HG02938 (cell line): ENCODE measurements at regions not wholly inside any gene's neighbourhood (a gene's known extent, or its start where the extent isn't known, plus 50 kb on each side); places are given as distances from the start of the nearest gene placed in this dataset.

Experiments used
- ATAC-seq: cut with Tn5 transposase; IDR thresholded peaks from one replicate; pipeline ENCODE4 v1.9.1; 2021; ENCODE audit warnings: mild to moderate bottlenecking, moderate library complexity; ENCODE audit not compliant: unreplicated experiment

DNA sequence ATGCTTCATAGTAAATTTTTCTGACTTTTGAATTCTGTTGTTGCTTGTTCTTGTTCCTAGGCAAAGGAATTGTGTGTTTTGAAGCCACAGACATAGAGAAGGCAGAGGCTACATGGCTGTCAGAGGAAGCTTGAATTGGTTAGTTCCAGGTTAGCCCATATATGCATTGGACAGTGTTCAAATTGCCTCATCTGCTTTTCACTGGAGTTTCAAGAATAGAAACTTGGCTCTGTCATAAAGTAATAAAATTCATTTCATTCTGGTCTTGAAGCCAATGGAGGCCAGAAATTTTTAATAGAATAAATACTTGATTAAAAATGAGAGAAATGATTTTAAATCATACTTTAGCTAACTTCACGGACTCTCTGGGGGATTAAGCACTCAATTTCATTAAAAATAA is 178.0 kb downstream of the YIPF5 start:
- ATAC-seq: no peak

DNA sequence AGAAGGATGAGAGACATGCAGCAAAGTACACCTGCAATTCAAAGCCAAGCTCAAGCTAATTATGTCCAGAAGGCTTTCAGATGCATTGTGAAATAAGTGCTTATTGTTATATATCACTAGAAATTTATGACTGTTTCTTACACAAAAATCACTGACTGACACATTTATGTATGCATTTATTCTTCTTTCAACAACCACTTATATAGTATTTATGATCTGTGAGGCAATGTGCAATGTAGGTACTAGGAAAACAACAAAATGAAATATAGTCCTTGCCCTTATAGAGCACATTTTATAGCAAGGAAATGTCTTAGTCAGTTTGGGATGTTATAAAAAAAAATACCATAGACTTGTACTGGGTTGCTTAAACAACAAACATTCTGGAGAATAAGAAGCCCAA is 167.6 kb downstream of the YIPF5 start:
- ATAC-seq: no peak

GRCh38 chr5:144003636-144004035 is 166.8 kb downstream of the YIPF5 start:
- no peak for ATAC-seq

GRCh38 chr5:144004146-144004545 is 166.3 kb downstream of the YIPF5 start:
- ATAC-seq: no peak

GRCh38 chr5:144004751-144005150 is 165.7 kb downstream of the YIPF5 start:
- ATAC-seq: no peak

- ATAC-seq: no peak
Observed at GRCh38 chr5:144009116-144009515, 161.3 kb downstream of the YIPF5 start.

GRCh38 chr5:144011388-144011787 is 159.1 kb downstream of the YIPF5 start:
- no peak for ATAC-seq

GRCh38 chr5:144013816-144014215 is 156.6 kb downstream of the YIPF5 start:
- ATAC-seq: no peak

- ATAC-seq: no peak
Observed at GRCh38 chr5:144015961-144016360, 154.5 kb downstream of the YIPF5 start.

DNA sequence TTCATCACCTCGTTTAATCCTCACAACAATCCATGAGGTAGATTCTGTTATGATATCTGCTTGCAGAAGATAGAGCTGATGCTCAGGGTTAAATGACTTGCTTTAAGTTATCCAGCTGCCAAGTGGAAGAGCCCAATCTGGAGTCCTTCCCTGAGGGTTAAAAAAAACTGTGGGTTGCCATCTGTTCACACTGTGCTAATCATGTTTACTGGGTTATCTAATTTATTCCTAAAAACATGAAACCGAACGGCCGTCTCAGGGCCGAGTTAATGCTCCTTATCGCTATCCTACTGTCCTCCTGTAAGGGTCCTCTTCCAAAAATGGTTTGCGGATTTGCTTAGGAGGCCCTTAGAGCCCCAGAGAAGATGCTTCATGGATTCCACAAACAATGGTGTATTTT is 153.3 kb downstream of the YIPF5 start:
- no peak for ATAC-seq

DNA sequence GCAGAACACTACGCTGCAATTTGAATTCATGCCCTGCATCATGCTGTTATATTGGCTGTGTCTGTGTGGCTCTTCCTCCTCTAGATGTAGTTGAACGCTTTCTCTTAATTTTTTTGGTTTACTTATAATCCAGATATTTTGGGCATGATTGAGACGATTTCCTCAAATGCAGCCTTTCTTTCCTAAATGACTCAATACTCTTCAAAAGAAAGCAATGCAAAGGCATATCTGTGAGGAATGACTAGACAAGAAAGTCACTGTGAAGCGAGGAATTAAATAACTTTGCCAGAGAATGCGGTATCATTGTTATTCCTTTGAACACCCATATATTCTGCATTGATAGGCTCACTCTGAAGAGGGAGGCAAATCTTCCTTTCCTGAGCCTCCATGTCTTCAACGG is 152.8 kb downstream of the YIPF5 start:
- no peak for ATAC-seq

- no peak for ATAC-seq
Observed at GRCh38 chr5:144024090-144024489, 146.4 kb downstream of the YIPF5 start.

GRCh38 chr5:144024545-144024944 is 145.9 kb downstream of the YIPF5 start:
- no peak for ATAC-seq

DNA sequence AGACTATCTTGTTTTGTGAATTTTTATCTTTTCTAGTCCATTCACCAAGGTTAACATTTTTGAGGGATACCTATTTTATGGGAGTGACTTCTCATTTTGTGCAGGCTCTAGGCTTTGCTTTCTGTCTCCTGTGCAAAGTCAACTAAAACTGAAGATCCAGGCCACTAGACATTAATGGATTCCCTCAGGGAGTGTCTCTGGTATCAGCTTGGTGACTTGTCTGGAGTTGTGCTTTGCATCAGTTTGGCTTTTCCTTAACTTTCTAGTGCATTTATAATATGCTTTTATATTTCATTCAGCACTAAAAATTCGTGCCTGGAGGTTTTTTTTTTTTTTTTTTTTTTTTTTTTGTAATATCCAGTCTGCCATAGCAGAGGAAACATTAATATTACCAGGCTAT is 144.2 kb downstream of the YIPF5 start:
- ATAC-seq: no peak

- no peak for ATAC-seq
Observed at GRCh38 chr5:144028058-144028457, 142.4 kb downstream of the YIPF5 start.

DNA sequence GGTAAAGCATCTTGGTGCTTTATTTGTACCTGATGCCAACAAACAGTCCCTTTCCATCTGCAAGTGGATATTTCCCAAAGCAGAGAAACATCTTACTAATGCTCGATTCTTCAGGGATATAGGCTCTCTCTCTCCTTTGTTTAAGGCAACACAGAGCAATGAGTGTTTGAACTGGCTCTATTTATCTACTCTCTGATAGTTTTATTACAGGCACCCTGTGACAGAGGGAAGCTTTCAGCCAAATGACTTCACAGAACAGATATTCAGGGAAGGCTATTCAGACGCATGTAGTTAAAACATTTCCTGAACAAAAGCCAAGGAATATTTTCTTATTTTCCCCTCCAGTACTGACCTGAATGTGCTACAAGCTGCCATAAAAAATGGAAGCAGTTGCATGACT is 141.8 kb downstream of the YIPF5 start:
- no peak for ATAC-seq

DNA sequence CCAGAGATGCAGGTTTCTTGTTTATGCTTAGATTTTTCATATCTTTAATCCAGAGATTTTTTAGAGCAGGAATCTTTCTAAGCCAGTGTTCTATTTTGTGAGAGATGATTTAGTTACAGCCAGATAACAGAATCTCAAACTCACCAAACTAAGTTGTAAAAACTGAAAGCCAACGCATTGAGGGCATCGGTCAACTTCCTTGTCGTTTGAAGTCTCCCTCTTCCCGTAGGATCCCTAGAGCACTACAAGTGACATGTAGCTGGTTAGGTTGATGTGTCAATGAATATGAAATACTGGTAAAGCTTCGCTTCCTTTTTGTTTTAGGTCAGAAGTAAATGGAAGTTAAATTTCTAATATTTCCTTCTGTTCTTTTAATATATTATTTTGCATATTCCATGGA is 139.6 kb downstream of the YIPF5 start:
- no peak for ATAC-seq

DNA sequence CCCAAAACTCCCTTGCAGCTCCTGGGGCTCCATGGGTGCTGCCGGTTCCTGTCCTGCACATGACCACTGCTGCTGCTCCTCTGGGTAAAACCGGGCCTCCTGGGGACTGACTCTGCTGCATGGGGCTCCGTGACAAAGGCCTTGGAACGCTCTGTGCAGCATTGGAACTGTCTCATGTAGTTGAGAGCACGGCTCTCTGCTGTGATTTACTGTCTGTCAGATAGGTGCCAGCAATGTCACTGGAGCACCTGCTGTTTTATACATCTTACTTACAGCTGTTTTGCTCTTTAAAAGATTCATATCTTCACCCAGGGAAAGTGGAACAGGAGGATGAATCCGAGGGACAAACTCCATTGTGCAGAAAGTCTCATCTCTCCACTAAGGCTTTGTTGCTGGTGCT is 138.1 kb downstream of the YIPF5 start:
- ATAC-seq: no peak

- ATAC-seq: no peak
Observed at GRCh38 chr5:144033486-144033885, 137.0 kb downstream of the YIPF5 start.

DNA sequence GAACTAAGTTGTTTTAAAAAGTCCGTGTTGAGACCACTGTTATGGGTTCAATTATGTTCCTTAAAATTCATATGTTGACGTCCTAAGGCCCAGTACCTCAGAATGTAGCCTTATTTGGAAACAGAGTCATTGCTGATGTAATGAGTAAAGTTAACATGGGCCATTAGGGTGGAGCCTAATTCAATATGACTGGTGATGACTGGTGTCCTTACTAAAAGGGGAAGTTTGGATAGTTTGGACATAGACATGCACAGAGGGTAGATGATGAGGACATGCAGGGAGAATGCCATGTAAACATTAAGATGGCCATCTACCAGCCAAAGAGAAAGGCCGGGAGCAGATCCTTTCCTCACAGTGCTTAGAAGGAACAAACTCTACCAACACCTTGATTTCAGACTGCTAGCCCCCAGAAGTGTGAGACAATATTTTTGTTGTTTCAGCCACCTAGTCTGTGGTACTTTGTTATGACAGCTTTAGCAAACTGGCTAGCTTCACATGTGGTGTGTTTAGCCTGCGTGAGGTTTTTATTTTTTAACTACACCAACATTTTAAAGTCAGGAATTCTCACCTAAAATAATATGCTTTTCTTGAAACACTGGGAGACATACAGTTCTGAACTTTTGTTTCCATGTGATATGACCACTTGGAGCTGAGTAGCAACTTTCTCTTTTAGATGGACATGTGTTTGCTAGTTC is 135.3 kb downstream of the YIPF5 start:
- no peak for ATAC-seq

DNA sequence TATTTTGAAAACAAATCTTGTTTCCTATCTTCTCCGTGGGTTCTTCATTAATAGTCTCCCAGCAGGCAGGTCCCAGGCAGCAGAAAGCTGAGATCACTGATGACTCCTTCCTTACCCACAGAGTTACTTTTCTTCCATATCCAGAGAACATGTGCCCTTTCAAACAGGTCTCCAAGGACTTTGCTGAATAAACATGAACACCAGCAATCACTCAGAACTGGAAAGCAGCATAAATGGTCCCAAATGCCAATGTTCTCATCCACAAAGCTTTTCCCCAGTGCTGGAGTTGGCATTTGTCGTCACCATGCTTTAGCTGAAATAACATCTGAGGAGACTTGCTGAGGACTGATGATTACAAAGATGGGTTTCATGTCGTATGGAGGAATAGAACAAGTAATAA is 134.0 kb downstream of the YIPF5 start:
- ATAC-seq: no peak

GRCh38 chr5:144040615-144041305 is 129.7 kb downstream of the YIPF5 start:
- no peak for ATAC-seq

- no peak for ATAC-seq
Observed at GRCh38 chr5:144042156-144042555, 128.3 kb downstream of the YIPF5 start.
